ENCODE measurements at regions not wholly inside any gene's neighbourhood (a gene's known extent, or its start where the extent isn't known, plus 50 kb on each side); places are given as distances from the start of the nearest gene placed in this dataset.

- Histone ChIP-seq H3K9me3 (no peaks in the 10 kb centered on the region), H3K27me3 (no peaks in the 10 kb centered on the region), H3K36me3 (ENCODE audit: low read depth, missing control alignments) (no peaks in the 10 kb centered on the region), H3K4me3 (no peak overlapping the region), H3K27ac (no peak overlapping the region), H3K4me1 (no peaks in the 10 kb centered on the region)
- WGBS, 2 donors, result 59% methylated on average over 9 of the region's 9 CpGs
- intact Hi-C loops (cut with DNase I; ENCODE audit: low total_unique reads), result no loop called here
- DNase-seq, result no peak
- TF ChIP-seq POLR2A (IDR thresholded peaks at IDR 0.05), result no peak
- TF ChIP-seq, protein P1, sequence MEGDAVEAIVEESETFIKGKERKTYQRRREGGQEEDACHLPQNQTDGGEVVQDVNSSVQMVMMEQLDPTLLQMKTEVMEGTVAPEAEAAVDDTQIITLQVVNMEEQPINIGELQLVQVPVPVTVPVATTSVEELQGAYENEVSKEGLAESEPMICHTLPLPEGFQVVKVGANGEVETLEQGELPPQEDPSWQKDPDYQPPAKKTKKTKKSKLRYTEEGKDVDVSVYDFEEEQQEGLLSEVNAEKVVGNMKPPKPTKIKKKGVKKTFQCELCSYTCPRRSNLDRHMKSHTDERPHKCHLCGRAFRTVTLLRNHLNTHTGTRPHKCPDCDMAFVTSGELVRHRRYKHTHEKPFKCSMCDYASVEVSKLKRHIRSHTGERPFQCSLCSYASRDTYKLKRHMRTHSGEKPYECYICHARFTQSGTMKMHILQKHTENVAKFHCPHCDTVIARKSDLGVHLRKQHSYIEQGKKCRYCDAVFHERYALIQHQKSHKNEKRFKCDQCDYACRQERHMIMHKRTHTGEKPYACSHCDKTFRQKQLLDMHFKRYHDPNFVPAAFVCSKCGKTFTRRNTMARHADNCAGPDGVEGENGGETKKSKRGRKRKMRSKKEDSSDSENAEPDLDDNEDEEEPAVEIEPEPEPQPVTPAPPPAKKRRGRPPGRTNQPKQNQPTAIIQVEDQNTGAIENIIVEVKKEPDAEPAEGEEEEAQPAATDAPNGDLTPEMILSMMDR (IDR thresholded peaks at IDR 0.05), result no peak
Measured at GRCh38 chr16:16871196-16871595, 492.3 kb downstream of the NPIPA7 start.

DNA sequence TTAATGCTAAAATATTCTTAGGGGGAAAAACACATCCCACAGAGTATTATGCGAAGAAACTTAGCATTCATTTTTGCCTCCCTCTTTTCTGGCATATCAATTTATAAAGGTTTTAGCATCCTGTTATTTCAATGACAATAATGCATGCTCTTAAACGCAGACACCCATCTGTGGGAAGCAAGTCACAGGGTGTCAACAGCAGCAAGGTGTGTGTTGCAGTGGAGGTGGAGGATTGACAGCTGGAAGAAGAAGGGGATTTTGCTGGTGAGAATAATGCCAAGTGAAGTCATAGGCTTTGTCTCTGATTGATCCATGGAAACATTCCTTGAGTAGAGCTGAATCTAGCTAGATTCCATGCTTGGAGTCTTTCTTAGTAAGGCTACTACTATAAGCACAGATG is 498.1 kb downstream of the NPIPA7 start:
- intact Hi-C loops (cut with DNase I; ENCODE audit: low total_unique reads), result no loop called here
- no peak for DNase-seq
- Histone ChIP-seq H3K4me3 (no peak overlapping the region), H3K9me3 (no peaks in the 10 kb centered on the region), H3K27ac (no peak overlapping the region), H3K4me1 (no peaks in the 10 kb centered on the region), H3K36me3 (ENCODE audit: low read depth, missing control alignments) (no peaks in the 10 kb centered on the region), H3K27me3 (no peaks in the 10 kb centered on the region)
- 81% methylated on average over 2 of the region's 2 CpGs for WGBS, 2 donors
- no peak for TF ChIP-seq POLR2A (IDR thresholded peaks at IDR 0.05)
- TF ChIP-seq, protein P1 (IDR thresholded peaks at IDR 0.05), result no peak

DNA sequence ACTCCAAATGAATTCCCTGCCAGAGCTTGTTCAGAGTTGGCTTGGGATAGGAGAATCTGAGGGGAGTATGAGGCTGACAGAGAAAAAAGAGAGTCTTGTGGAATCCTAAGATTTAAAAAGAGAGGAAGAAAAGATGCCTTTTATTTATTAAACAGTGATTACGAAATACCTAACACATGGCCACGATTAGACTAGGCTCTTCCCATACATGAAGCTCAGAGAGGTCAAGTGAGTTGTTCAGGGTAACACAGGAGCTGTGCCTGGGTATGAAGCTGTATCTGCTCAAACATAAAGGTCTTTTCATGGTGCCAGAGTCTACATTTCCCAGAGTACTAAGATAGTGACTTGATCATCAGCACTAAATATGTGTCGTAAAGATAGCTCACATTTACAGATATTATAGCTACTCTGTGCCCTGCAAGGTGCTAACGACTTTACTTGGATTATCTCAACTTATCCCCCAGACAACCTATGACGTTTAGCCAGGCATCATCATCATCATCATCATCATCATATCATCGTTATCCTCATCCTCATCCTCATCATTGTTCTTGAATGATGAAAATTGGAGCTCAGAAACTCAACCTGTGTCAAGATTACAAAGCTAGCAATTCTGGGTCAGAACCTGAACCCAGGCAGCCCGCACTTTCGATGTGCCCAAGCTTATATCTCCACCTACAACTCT is 500.8 kb downstream of the NPIPA7 start:
- no peak for TF ChIP-seq POLR2A (IDR thresholded peaks at IDR 0.05)
- TF ChIP-seq, protein P1 (IDR thresholded peaks at IDR 0.05), result no peak
- Histone ChIP-seq H3K4me3 (no peak overlapping the region), H3K36me3 (ENCODE audit: low read depth, missing control alignments) (no peaks in the 10 kb centered on the region), H3K27me3 (no peaks in the 10 kb centered on the region), H3K4me1 (no peaks in the 10 kb centered on the region), H3K27ac (no peak overlapping the region), H3K9me3 (no peaks in the 10 kb centered on the region)
- no peak for DNase-seq
- intact Hi-C loops (cut with DNase I; ENCODE audit: low total_unique reads), result no loop called here
- 68 to 72% methylated on average over 8 of the region's 8 CpGs for WGBS, 2 donors

DNA sequence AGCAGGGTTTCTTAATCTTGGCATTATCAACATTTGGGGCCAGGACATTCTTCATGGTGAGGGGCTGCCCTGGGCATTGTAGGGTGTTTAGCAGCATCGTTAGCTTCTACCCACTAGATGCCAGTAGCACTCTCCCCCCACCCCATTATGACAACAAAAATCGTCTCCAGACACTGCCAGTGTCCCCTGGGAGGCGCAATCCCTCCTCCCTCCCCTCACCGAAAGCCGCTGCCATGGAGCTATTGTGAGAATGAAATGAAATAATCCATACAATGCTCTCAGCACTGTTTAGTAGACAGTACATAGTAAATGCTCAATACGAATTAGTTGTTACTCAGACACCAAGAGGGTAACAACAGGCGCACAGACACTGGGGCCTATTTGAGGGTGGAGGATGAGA is 502.9 kb downstream of the NPIPA7 start:
- Histone ChIP-seq H3K36me3 (ENCODE audit: low read depth, missing control alignments) (no peaks in the 10 kb centered on the region), H3K4me3 (no peak overlapping the region), H3K27me3 (no peaks in the 10 kb centered on the region), H3K9me3 (no peaks in the 10 kb centered on the region), H3K4me1 (no peaks in the 10 kb centered on the region), H3K27ac (no peak overlapping the region)
- TF ChIP-seq POLR2A (IDR thresholded peaks at IDR 0.05), result no peak
- TF ChIP-seq, protein P1 (IDR thresholded peaks at IDR 0.05), result no peak
- 60 to 72% methylated on average over 7 of the region's 7 CpGs for WGBS, 2 donors
- no peak for DNase-seq
- intact Hi-C loops (cut with DNase I; ENCODE audit: low total_unique reads), result no loop called here

DNA sequence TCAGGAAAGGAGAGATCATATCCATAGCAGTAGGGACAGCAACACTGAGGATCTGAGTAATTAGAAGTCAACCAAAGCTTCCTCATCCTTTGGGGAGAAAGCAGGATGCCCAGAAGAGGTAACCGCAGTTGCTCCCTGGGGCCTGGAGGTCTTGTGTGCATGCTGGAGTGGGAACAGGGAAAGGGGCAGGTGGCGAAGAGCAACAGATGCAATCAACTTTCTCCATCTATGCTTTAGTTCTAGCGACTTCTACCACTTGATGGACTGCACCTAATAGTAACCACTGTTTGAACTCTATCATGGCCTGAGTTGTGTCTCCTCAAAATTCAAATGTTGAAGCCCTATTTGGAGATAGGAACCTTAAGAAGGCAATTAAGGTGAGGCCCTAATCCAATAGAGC is 503.8 kb downstream of the NPIPA7 start:
- H3K4me3 ChIP-seq, result no peak overlapping the region
- H3K9me3 ChIP-seq, result no peaks in the 10 kb centered on the region
- H3K27me3 ChIP-seq, result no peaks in the 10 kb centered on the region
- H3K4me1 ChIP-seq, result no peaks in the 10 kb centered on the region
- H3K27ac ChIP-seq, result no peak overlapping the region
- intact Hi-C loops (cut with DNase I; ENCODE audit: low total_unique reads), result no loop called here
- H3K36me3 ChIP-seq (ENCODE audit: low read depth, missing control alignments), result no peaks in the 10 kb centered on the region
- TF ChIP-seq, protein P1 (IDR thresholded peaks at IDR 0.05), result no peak
- no peak for TF ChIP-seq POLR2A (IDR thresholded peaks at IDR 0.05)
- 92 to 94% methylated on average over 3 of the region's 3 CpGs for WGBS, 2 donors
- no peak for DNase-seq

Measured in testis (tissue), 2 donors.